H1 (cell line): ENCODE measurements at regions not wholly inside any gene's neighbourhood (a gene's known extent, or its start where the extent isn't known, plus 50 kb on each side); places are given as distances from the start of the nearest gene placed in this dataset.

Experiments used
- CHD7 ChIP-seq: fragments of 300-600 bp; sonication (generic); IDR thresholded peaks from 2 replicates; pipeline ENCODE4 v1.7.1; 2012; ENCODE audit warnings: low read length, moderate library complexity, mild to moderate bottlenecking, inconsistent platforms; ENCODE audit not compliant: insufficient replicate concordance
- HDAC6 ChIP-seq: IDR thresholded peaks from one replicate; pipeline ENCODE4 v1.7.1; 2012; ENCODE audit warnings: low read depth, mild to moderate bottlenecking, inconsistent platforms, low read length, moderate library complexity
- PHF8 ChIP-seq: fragments of 200-600 bp; sonication (generic); conservative IDR thresholded peaks from 2 replicates; pipeline ENCODE4 v1.7.1; 2012; ENCODE audit warnings: low read depth, mild to moderate bottlenecking, inconsistent platforms, low read length, moderate library complexity
- POLR2A ChIP-seq, 2 experiments: IDR thresholded peaks; 1 replicate in 1 of 2; 2 replicates in 1 of 2; pipeline ENCODE4 v1.6.1; 2011; ENCODE audit warnings: low read depth in 2 of 2, low read length in 2 of 2, mild to moderate bottlenecking in 2 of 2; ENCODE audit errors: control extremely low read depth in 1 of 2
- SUZ12 ChIP-seq: fragments of 200-600 bp; sonication (generic); IDR thresholded peaks from 2 replicates; pipeline ENCODE4 v1.6.1; 2012; ENCODE audit warnings: mild to moderate bottlenecking, inconsistent platforms, low read length, moderate library complexity, mixed read lengths
- TF ChIP-seq, protein P1 (sequence below), 3 experiments: IDR thresholded peaks; 1 replicate in 2 of 3; 2 replicates in 1 of 3; pipeline versions ENCODE4 v1.5.1 to v1.6.1; 2011; ENCODE audit warnings: low read length in 3 of 3, mild to moderate bottlenecking in 3 of 3, inconsistent platforms in 2 of 3, low read depth in 1 of 3, moderate library complexity in 1 of 3; ENCODE audit not compliant: insufficient read depth in 1 of 3; ENCODE audit errors: control extremely low read depth in 1 of 3

DNA sequence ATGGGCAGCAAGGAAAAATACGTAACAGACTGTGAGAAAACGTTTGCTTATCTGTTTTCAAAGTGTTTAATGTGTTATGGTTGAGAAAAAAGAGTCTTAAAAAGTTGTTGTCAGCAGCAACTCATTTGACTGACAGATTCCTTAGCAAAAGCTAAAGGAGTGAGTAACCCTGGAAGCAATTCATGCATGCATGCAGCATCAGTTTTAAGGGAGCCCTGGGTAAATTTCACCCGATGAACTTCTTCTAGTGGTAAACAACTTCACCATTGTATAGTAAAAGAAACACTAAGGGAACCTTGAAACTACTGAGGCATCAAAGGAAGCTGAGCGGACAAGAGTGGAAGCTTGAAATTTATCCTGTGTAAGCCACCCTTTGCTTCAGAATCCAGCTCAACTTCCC, 583.2 kb upstream of the INTU start (continued):
- TF ChIP-seq HDAC6, result no peak
- TF ChIP-seq PHF8, result no peak
- no peak for TF ChIP-seq CHD7
- no peak for TF ChIP-seq SUZ12
- TF ChIP-seq, protein P1, sequence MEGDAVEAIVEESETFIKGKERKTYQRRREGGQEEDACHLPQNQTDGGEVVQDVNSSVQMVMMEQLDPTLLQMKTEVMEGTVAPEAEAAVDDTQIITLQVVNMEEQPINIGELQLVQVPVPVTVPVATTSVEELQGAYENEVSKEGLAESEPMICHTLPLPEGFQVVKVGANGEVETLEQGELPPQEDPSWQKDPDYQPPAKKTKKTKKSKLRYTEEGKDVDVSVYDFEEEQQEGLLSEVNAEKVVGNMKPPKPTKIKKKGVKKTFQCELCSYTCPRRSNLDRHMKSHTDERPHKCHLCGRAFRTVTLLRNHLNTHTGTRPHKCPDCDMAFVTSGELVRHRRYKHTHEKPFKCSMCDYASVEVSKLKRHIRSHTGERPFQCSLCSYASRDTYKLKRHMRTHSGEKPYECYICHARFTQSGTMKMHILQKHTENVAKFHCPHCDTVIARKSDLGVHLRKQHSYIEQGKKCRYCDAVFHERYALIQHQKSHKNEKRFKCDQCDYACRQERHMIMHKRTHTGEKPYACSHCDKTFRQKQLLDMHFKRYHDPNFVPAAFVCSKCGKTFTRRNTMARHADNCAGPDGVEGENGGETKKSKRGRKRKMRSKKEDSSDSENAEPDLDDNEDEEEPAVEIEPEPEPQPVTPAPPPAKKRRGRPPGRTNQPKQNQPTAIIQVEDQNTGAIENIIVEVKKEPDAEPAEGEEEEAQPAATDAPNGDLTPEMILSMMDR (IDR thresholded peaks at IDR 0.05; ENCODE audit: control extremely low read depth in 1 of 3, insufficient read depth in 1 of 3, low read depth in 1 of 3, low read length in 3 of 3), result no peak
- no peak for TF ChIP-seq POLR2A (IDR thresholded peaks at IDR 0.05; ENCODE audit: control extremely low read depth in 1 of 2, low read depth in 2 of 2, low read length in 2 of 2)
